Activated T-helper 1 cell treated with anti-CD3 and anti-CD28 coated beads, Interleukin-12 subunit alpha, Interleukin-12 subunit beta, Interleukin-2, Interleukin-4 antibody, amounts not matched to agents 30 ng/mL and 10 ng/mL and 1 ng/mL, durations not matched to agents 14 hours and 24 hours and 36 hours (primary cell): ENCODE measurements at regions not wholly inside any gene's neighbourhood (a gene's known extent, or its start where the extent isn't known, plus 50 kb on each side); places are given as distances from the start of the nearest gene placed in this dataset.

ENCODE experiments used
- DNase-seq: peaks from one replicate; pipeline ENCODE4 v3.0.0; 2021; ENCODE audit warnings: low spot score
- H3K27ac Mint-ChIP-seq: one replicate; pipeline ENCODE4 v1.8.0; 2021; ENCODE audit warnings: mild to moderate bottlenecking, mixed read lengths
- H3K27me3 Mint-ChIP-seq: one replicate; pipeline ENCODE4 v1.8.0; 2022; ENCODE audit warnings: mild to moderate bottlenecking, moderate library complexity, mixed read lengths; ENCODE audit not compliant: insufficient read depth
- H3K36me3 Mint-ChIP-seq: one replicate; pipeline ENCODE4 v1.8.0; 2021; ENCODE audit warnings: low read depth, mixed read lengths
- H3K4me1 Mint-ChIP-seq: one replicate; pipeline ENCODE4 v1.8.0; 2021; ENCODE audit warnings: low read depth, mixed read lengths
- H3K4me3 Mint-ChIP-seq: one replicate; pipeline ENCODE4 v1.8.0; 2021; ENCODE audit warnings: mild to moderate bottlenecking, moderate library complexity, mixed read lengths
- H3K9me3 Mint-ChIP-seq: one replicate; pipeline ENCODE4 v1.8.0; 2021; ENCODE audit warnings: mixed read lengths
- intact Hi-C: fragments of 100-400 bp; cut with micrococcal nuclease; formaldehyde crosslinking; loops from one replicate; pipeline ENCODE4 v1.15.1; 2024

- DNase-seq, result no peak
- Mint-ChIP-seq H3K27me3 (no peaks in the 10 kb centered on the region), H3K9me3 (no peaks in the 10 kb centered on the region), H3K36me3 (no peaks in the 10 kb centered on the region), H3K27ac (no peak overlapping the region), H3K4me1 (no peaks in the 10 kb centered on the region), H3K4me3 (no peak overlapping the region)
- intact Hi-C loops, result no loop called here
These were observed 121.8 kb upstream of the VSTM2B start for GRCh38 chr19:29404015-29404414.

GRCh38 chr19:29404951-29405727 lies 120.7 kb upstream of the VSTM2B start:
- intact Hi-C loops, result no loop called here
- Mint-ChIP-seq H3K4me1 (no peaks in the 10 kb centered on the region), H3K36me3 (no peaks in the 10 kb centered on the region), H3K27ac (no peak overlapping the region), H3K27me3 (no peaks in the 10 kb centered on the region), H3K4me3 (no peak overlapping the region), H3K9me3 (no peaks in the 10 kb centered on the region)
- DNase-seq, result no peak

- intact Hi-C loops, result no loop called here
- Mint-ChIP-seq H3K4me1 (no peaks in the 10 kb centered on the region), H3K27me3 (no peaks in the 10 kb centered on the region), H3K27ac (no peak overlapping the region), H3K36me3 (no peaks in the 10 kb centered on the region), H3K9me3 (no peaks in the 10 kb centered on the region), H3K4me3 (no peak overlapping the region)
- DNase-seq, result no peak
These were observed 120.1 kb upstream of the VSTM2B start for GRCh38 chr19:29405728-29405995.

- no peak for DNase-seq
- no peaks in the 10 kb centered on the region for H3K9me3 Mint-ChIP-seq
- H3K27me3 Mint-ChIP-seq, result no peaks in the 10 kb centered on the region
- H3K4me1 Mint-ChIP-seq, result no peaks in the 10 kb centered on the region
- H3K27ac Mint-ChIP-seq, result no peak overlapping the region
- intact Hi-C loops, result no loop called here
- H3K4me3 Mint-ChIP-seq, result no peak overlapping the region
- H3K36me3 Mint-ChIP-seq, result no peaks in the 10 kb centered on the region
These were observed 116.5 kb upstream of the VSTM2B start for GRCh38 chr19:29409076-29409862.

GRCh38 chr19:29410601-29411000 lies 115.2 kb upstream of the VSTM2B start:
- H3K4me1 Mint-ChIP-seq, result no peaks in the 10 kb centered on the region
- H3K36me3 Mint-ChIP-seq, result no peaks in the 10 kb centered on the region
- intact Hi-C loops, result no loop called here
- DNase-seq, result no peak
- no peak overlapping the region for H3K4me3 Mint-ChIP-seq
- peaks cover 2% of the 10 kb centered on the region for H3K27me3 Mint-ChIP-seq
- no peaks in the 10 kb centered on the region for H3K9me3 Mint-ChIP-seq
- no peak overlapping the region for H3K27ac Mint-ChIP-seq

- Mint-ChIP-seq H3K9me3 (no peaks in the 10 kb centered on the region), H3K27ac (no peak overlapping the region), H3K36me3 (no peaks in the 10 kb centered on the region), H3K4me3 (no peak overlapping the region), H3K4me1 (no peaks in the 10 kb centered on the region), H3K27me3 (peaks cover 2% of the 10 kb centered on the region)
- no peak for DNase-seq
- intact Hi-C loops, result no loop called here
These were observed 114.6 kb upstream of the VSTM2B start for GRCh38 chr19:29411113-29411581.

GRCh38 chr19:29413435-29413834 lies 112.4 kb upstream of the VSTM2B start:
- no peaks in the 10 kb centered on the region for H3K4me1 Mint-ChIP-seq
- no peaks in the 10 kb centered on the region for H3K36me3 Mint-ChIP-seq
- intact Hi-C loops, result no loop called here
- no peak for DNase-seq
- peaks cover 2% of the 10 kb centered on the region for H3K27me3 Mint-ChIP-seq
- no peak overlapping the region for H3K4me3 Mint-ChIP-seq
- H3K9me3 Mint-ChIP-seq, result no peaks in the 10 kb centered on the region
- H3K27ac Mint-ChIP-seq, result no peak overlapping the region

GRCh38 chr19:29415507-29415906 lies 110.3 kb upstream of the VSTM2B start:
- H3K9me3 Mint-ChIP-seq, result no peaks in the 10 kb centered on the region
- H3K27ac Mint-ChIP-seq, result no peak overlapping the region
- intact Hi-C loops, result no loop called here
- no peak for DNase-seq
- H3K4me3 Mint-ChIP-seq, result no peak overlapping the region
- H3K36me3 Mint-ChIP-seq, result no peaks in the 10 kb centered on the region
- H3K27me3 Mint-ChIP-seq, result peaks cover 2% of the 10 kb centered on the region
- no peaks in the 10 kb centered on the region for H3K4me1 Mint-ChIP-seq

GRCh38 chr19:29417048-29417447 lies 108.7 kb upstream of the VSTM2B start:
- DNase-seq, result no peak
- Mint-ChIP-seq H3K4me1 (no peaks in the 10 kb centered on the region), H3K27ac (no peak overlapping the region), H3K4me3 (no peak overlapping the region), H3K9me3 (peaks cover 3% of the 10 kb centered on the region), H3K36me3 (no peaks in the 10 kb centered on the region), H3K27me3 (peaks cover 2% of the 10 kb centered on the region)
- intact Hi-C loops, result no loop called here

GRCh38 chr19:29418201-29418600 lies 107.6 kb upstream of the VSTM2B start:
- Mint-ChIP-seq H3K36me3 (no peaks in the 10 kb centered on the region), H3K27me3 (peaks cover 2% of the 10 kb centered on the region), H3K4me3 (no peak overlapping the region), H3K27ac (no peak overlapping the region), H3K4me1 (no peaks in the 10 kb centered on the region), H3K9me3 (peaks cover 3% of the 10 kb centered on the region)
- no peak for DNase-seq
- intact Hi-C loops, result no loop called here

GRCh38 chr19:29420065-29420464 lies 105.7 kb upstream of the VSTM2B start:
- Mint-ChIP-seq H3K4me1 (no peaks in the 10 kb centered on the region), H3K4me3 (no peak overlapping the region), H3K27ac (no peak overlapping the region), H3K27me3 (no peaks in the 10 kb centered on the region), H3K9me3 (peaks cover 3% of the 10 kb centered on the region), H3K36me3 (no peaks in the 10 kb centered on the region)
- intact Hi-C loops, result no loop called here
- no peak for DNase-seq

GRCh38 chr19:29420482-29421195 lies 105.2 kb upstream of the VSTM2B start:
- Mint-ChIP-seq H3K9me3 (peaks cover 3% of the 10 kb centered on the region), H3K27me3 (no peaks in the 10 kb centered on the region), H3K27ac (no peak overlapping the region), H3K4me3 (no peak overlapping the region), H3K36me3 (no peaks in the 10 kb centered on the region), H3K4me1 (no peaks in the 10 kb centered on the region)
- intact Hi-C loops, result no loop called here
- no peak for DNase-seq

GRCh38 chr19:29421196-29421545 lies 104.6 kb upstream of the VSTM2B start:
- H3K9me3 Mint-ChIP-seq, result peaks cover 3% of the 10 kb centered on the region
- no peaks in the 10 kb centered on the region for H3K27me3 Mint-ChIP-seq
- no peak for DNase-seq
- no peak overlapping the region for H3K4me3 Mint-ChIP-seq
- intact Hi-C loops, result no loop called here
- H3K4me1 Mint-ChIP-seq, result no peaks in the 10 kb centered on the region
- H3K36me3 Mint-ChIP-seq, result no peaks in the 10 kb centered on the region
- no peak overlapping the region for H3K27ac Mint-ChIP-seq
